ENCODE measurements at regions not wholly inside any gene's neighbourhood (a gene's known extent, or its start where the extent isn't known, plus 50 kb on each side); places are given as distances from the start of the nearest gene placed in this dataset.
A peak's percentile ranks its signal among the peaks of the same experiment; 100 is the strongest.

DNA sequence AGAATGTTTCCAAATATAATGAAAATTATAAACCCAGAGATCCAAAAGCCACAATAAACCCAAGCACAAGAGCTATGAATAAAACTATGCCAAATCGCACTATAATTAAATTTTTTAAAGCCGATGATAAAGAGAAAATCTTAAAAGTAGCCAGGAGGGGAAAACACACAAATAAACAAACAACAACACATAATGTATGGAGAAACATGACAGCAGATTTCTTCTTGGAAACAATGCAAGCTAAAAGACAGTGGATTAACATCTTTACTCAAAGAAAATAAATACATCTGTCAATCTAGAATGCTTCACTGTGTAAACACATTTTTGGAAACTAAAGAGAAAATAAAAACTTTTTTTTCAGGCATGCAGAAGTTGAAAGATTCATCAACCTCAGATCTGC is 53.0 kb upstream of the SMOX start:
- DNase-seq (ENCODE audit: low read depth) = no peak
- TF ChIP-seq, protein P1, sequence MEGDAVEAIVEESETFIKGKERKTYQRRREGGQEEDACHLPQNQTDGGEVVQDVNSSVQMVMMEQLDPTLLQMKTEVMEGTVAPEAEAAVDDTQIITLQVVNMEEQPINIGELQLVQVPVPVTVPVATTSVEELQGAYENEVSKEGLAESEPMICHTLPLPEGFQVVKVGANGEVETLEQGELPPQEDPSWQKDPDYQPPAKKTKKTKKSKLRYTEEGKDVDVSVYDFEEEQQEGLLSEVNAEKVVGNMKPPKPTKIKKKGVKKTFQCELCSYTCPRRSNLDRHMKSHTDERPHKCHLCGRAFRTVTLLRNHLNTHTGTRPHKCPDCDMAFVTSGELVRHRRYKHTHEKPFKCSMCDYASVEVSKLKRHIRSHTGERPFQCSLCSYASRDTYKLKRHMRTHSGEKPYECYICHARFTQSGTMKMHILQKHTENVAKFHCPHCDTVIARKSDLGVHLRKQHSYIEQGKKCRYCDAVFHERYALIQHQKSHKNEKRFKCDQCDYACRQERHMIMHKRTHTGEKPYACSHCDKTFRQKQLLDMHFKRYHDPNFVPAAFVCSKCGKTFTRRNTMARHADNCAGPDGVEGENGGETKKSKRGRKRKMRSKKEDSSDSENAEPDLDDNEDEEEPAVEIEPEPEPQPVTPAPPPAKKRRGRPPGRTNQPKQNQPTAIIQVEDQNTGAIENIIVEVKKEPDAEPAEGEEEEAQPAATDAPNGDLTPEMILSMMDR (IDR thresholded peaks at IDR 0.05; ENCODE audit: control insufficient read depth, insufficient read depth, low read depth, low read length, missing control alignments) = no peak
- no peak overlapping the region for H3K4me3 ChIP-seq (ENCODE audit: control insufficient read depth, low read depth, low read length)

DNA sequence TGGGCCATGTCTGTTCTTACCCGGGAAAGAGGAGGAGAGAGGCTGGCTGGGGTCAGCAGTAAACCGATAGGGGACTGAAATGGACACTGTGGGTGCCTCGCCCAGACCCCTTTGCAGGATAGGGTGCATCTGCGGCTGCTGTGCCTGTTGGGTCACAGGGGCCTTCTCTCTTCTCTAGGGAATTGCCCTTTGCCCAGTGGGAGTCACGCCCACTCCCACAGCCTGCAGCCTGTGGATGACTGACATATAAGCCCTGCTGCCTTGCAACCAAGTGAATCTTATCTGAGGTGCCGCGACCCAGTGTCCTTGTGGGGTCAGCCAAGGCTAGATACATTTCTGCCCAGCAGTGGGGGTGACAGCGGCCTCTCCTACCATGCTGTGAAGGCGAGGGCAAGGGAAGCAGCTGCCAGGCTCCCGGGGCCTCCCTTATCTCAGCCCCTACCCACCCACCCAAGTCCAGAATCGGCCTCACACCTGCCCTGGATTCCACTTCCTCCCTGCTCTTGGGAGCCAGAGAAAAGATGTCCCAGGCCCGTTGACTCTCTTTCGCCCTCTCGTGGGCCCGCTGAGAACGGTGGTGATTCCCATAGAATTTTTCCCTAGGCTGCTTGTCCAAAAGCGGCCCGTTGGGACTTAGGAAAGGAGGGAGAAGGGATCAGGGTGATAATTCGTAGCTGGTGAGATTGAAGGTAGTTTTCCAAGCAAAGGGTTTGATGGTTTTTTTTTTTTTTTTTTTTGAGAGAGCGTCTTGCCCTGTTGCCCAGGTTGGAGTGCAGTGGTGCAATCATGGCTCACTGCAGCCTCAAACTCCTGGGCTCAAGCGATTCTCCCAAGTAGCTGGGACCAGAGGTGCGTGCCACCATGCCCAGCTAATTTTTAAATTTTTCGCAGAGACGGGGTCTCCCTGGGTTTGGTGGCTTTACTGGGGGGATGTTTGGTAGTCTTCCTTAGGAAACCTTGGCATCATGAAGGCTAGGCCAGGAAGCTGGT is 56.8 kb upstream of the SMOX start:
- DNase-seq (ENCODE audit: low read depth) = no peak
- TF ChIP-seq, protein P1 (IDR thresholded peaks at IDR 0.05; ENCODE audit: control insufficient read depth, insufficient read depth, low read depth, low read length, missing control alignments) = peak; percentile 83
- no peak overlapping the region for H3K4me3 ChIP-seq (ENCODE audit: control insufficient read depth, low read depth, low read length)

DNA sequence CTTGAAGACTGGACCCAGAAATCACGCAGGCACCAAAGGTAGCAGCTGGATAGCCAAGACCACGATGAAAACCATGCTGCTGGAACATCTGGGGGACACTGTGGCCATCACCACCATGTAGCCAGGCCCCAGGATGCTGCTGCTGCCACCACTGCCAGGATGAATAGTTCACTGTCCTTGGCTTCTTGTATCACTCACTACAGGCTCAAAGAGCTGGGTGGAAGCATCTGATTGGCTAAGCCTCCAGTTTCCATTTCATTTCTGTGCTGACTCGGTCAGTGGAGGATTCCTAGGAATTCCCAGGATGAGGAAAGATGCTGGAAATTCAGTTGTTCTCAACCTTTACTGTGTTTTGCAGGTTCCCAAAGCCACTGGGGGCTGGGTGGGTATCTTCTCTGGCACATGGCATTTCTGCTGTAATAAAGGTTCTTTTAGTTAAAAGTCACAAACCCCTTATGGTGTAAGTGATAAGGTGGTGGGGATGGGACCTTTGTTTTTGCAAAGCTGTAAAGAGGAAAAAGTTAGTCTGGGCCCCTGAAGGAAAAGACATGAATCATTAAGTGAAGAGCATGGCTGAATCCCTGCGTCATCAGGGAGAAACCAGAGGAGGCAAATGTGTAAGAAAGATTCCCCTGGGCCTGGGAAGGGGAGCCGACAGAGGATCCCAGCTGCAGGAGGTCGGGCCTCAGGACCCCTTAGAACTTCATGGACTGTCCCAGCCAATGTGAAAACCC is 57.7 kb upstream of the SMOX start:
- DNase-seq (ENCODE audit: low read depth) = peak; percentile 67
- TF ChIP-seq, protein P1 (IDR thresholded peaks at IDR 0.05; ENCODE audit: control insufficient read depth, insufficient read depth, low read depth, low read length, missing control alignments) = peak; percentile 2
- H3K4me3 ChIP-seq (ENCODE audit: control insufficient read depth, low read depth, low read length) = no peak overlapping the region

DNA sequence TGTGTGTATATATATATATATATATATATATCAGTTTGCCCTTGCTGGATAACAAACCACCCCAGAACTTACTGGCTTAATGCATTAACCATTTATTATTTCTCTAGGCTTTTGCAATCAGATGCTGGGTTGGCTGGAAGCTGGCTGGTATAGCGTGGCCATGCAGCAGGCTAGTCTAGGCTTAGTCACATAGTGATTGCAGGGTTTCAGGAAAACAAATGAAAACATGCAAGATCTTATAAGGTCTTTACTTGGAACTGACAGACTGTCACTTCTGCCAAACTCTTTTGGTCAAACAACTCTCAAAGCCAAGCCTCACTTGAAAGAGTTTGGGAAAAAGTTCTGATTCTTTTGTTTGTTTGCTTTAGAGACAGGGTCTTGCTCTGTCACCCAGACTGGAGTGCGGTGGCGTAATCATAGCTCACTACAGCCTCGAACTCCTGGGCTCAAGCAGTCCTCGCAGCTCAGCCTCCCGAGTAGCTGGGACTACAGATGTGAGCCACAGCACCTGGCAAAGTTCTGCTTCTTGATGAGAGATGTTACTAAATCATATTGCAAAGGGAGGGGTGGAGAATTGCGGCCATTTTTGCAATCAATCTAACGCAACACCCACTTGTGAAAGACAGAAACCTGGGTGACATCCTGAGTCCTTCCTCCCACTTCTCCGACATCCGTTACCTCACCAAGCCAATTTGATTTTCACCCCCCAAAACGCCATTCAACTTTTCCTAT is 58.7 kb upstream of the SMOX start:
- TF ChIP-seq, protein P1 (IDR thresholded peaks at IDR 0.05; ENCODE audit: control insufficient read depth, insufficient read depth, low read depth, low read length, missing control alignments) = no peak
- DNase-seq (ENCODE audit: low read depth) = no peak
- H3K4me3 ChIP-seq (ENCODE audit: control insufficient read depth, low read depth, low read length) = no peak overlapping the region

DNA sequence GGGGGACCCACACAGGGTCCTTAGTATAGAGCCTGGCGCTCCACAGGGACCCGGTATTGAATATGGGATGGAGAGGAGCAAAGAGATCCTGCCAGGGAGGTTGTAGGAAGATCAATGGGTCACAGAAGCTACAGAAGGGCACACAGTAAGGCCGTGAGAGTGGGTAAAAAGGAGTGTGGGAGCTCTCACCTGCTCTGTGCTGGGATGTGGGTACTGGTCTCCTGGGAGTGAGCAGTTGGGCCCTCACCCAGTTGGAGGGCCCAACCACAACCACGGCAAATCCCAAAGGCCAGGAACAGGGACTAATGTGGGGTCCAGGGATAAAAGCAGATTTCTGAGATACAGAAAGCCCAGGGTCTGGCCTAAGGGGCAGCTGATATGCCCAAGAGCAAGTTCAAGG is 59.9 kb upstream of the SMOX start:
- TF ChIP-seq, protein P1 (IDR thresholded peaks at IDR 0.05; ENCODE audit: control insufficient read depth, insufficient read depth, low read depth, low read length, missing control alignments) = no peak
- DNase-seq (ENCODE audit: low read depth) = no peak
- H3K4me3 ChIP-seq (ENCODE audit: control insufficient read depth, low read depth, low read length) = no peak overlapping the region

DNA sequence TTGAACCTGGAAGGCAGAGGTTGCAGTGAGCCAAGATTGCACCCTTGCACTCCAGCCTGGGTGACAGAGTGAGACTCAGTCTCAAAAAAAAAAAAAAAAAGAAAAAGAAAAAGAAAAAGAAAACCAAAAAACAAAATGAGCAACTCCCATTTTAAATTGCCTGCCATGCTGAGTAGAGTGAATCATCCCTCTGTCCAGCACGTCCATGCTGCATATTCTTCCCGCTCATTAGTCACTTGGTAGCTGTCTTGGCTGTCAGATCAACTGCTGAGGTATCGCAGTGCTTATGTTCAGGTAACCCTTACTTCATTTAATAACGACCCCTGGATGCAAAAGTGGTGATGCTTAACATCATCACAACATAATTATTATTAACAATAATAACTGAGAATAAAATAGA is 60.7 kb upstream of the SMOX start:
- no peak overlapping the region for H3K4me3 ChIP-seq (ENCODE audit: control insufficient read depth, low read depth, low read length)
- no peak for DNase-seq (ENCODE audit: low read depth)
- TF ChIP-seq, protein P1 (IDR thresholded peaks at IDR 0.05; ENCODE audit: control insufficient read depth, insufficient read depth, low read depth, low read length, missing control alignments) = no peak
